Keratinocyte (primary cell): ENCODE measurements at regions not wholly inside any gene's neighbourhood (a gene's known extent, or its start where the extent isn't known, plus 50 kb on each side); places are given as distances from the start of the nearest gene placed in this dataset.

ENCODE experiments used
- DNase-seq: peaks from one replicate; pipeline ENCODE4 v3.0.0-alpha.2; 2011; ENCODE audit warnings: low read depth, missing footprints, low spot score
- FAIRE-seq: peaks from 2 replicates; lab custom pipeline; 2011; peaks lifted over from hg19 to GRCh38; lab: Jason Lieb, UNC
- H2AFZ ChIP-seq: 2 replicates; pipeline ENCODE4 v1.6.0; 2012; ENCODE audit warnings: low read length, control low read depth, inconsistent platforms; ENCODE audit not compliant: control insufficient read depth
- H3K27ac ChIP-seq: 2 replicates; pipeline ENCODE4 v1.5.1; 2011; ENCODE audit warnings: low read length; ENCODE audit not compliant: control insufficient read depth, insufficient read depth
- H3K27me3 ChIP-seq: 3 replicates; pipeline ENCODE4 v1.6.0; 2011; ENCODE audit warnings: low read length; ENCODE audit not compliant: control insufficient read depth, insufficient read depth; ENCODE audit errors: extremely low read depth
- H3K36me3 ChIP-seq, 2 experiments: 2 replicates in 1 of 2; 3 replicates in 1 of 2; pipeline ENCODE4 v1.5.1; 2011; ENCODE audit warnings: low read length in 2 of 2, mild to moderate bottlenecking in 1 of 2; ENCODE audit not compliant: control insufficient read depth in 2 of 2, insufficient read depth in 2 of 2; ENCODE audit errors: extremely low read depth in 1 of 2
- H3K4me1 ChIP-seq: 3 replicates; pipeline ENCODE4 v1.5.1; 2011; ENCODE audit warnings: low read length; ENCODE audit not compliant: control insufficient read depth, insufficient read depth; ENCODE audit errors: extremely low read depth
- H3K4me2 ChIP-seq: 3 replicates; pipeline ENCODE4 v1.6.0; 2011; ENCODE audit warnings: low read depth, low read length; ENCODE audit not compliant: control insufficient read depth, insufficient read depth; ENCODE audit errors: extremely low read depth
- H3K4me3 ChIP-seq, 3 experiments: fragments of 200-600 bp in 1 of 3; sonication (generic) in 1 of 3; 2 replicates in 2 of 3; 3 replicates in 1 of 3; pipeline ENCODE4 v1.5.1; 2011 to 2016; ENCODE audit warnings: low read length in 3 of 3, mild to moderate bottlenecking in 3 of 3, control low read depth in 2 of 3, inconsistent platforms in 1 of 3, low read depth in 1 of 3, mixed read lengths in 1 of 3, mixed run types in 1 of 3, moderate library complexity in 1 of 3; ENCODE audit not compliant: control insufficient read depth in 2 of 3, insufficient read depth in 2 of 3; ENCODE audit errors: extremely low read depth in 1 of 3
- H3K79me2 ChIP-seq: 2 replicates; pipeline ENCODE4 v1.6.0; 2012; ENCODE audit warnings: low read length; ENCODE audit not compliant: control insufficient read depth, insufficient read depth
- H3K9ac ChIP-seq: 3 replicates; pipeline ENCODE4 v1.6.0; 2011; ENCODE audit warnings: low read length; ENCODE audit not compliant: control insufficient read depth, insufficient read depth; ENCODE audit errors: extremely low read depth
- H3K9me1 ChIP-seq: 3 replicates; pipeline ENCODE4 v1.6.0; 2011; ENCODE audit warnings: low read length; ENCODE audit not compliant: control insufficient read depth, insufficient read depth; ENCODE audit errors: extremely low read depth
- H3K9me3 ChIP-seq: 2 replicates; pipeline ENCODE4 v1.5.1; 2012; ENCODE audit warnings: low read depth, low read length; ENCODE audit not compliant: control insufficient read depth
- H4K20me1 ChIP-seq: 3 replicates; pipeline ENCODE4 v1.6.0; 2011; ENCODE audit warnings: low read length; ENCODE audit not compliant: control insufficient read depth, insufficient read depth; ENCODE audit errors: extremely low read depth
- EZH2 ChIP-seq: IDR thresholded peaks from one replicate; pipeline ENCODE4 v1.6.1; 2012; ENCODE audit warnings: inconsistent platforms, mild to moderate bottlenecking, low read length, moderate library complexity
- dilution Hi-C: fragments of 300-500 bp; cut with MboI; formaldehyde crosslinking; loops from one replicate; pipeline ENCODE4 v1.7.0; 2020; ENCODE audit warnings: low sequenced_read_pairs; ENCODE audit not compliant: extremely low pct_ligation_motif_present
- TF ChIP-seq, protein P1 (sequence below), 3 experiments: IDR thresholded peaks in 1 of 3; conservative IDR thresholded peaks in 1 of 3; optimal IDR thresholded peaks in 1 of 3; 2 replicates in 2 of 3; 3 replicates in 1 of 3; pipeline versions ENCODE3 to v1.5.1; 2011; ENCODE audit warnings: low read length in 3 of 3, mild to moderate bottlenecking in 3 of 3, moderate library complexity in 2 of 3, control low read depth in 1 of 3, inconsistent platforms in 1 of 3; ENCODE audit not compliant: insufficient read depth in 2 of 3; ENCODE audit errors: extremely low read depth in 1 of 3

DNA sequence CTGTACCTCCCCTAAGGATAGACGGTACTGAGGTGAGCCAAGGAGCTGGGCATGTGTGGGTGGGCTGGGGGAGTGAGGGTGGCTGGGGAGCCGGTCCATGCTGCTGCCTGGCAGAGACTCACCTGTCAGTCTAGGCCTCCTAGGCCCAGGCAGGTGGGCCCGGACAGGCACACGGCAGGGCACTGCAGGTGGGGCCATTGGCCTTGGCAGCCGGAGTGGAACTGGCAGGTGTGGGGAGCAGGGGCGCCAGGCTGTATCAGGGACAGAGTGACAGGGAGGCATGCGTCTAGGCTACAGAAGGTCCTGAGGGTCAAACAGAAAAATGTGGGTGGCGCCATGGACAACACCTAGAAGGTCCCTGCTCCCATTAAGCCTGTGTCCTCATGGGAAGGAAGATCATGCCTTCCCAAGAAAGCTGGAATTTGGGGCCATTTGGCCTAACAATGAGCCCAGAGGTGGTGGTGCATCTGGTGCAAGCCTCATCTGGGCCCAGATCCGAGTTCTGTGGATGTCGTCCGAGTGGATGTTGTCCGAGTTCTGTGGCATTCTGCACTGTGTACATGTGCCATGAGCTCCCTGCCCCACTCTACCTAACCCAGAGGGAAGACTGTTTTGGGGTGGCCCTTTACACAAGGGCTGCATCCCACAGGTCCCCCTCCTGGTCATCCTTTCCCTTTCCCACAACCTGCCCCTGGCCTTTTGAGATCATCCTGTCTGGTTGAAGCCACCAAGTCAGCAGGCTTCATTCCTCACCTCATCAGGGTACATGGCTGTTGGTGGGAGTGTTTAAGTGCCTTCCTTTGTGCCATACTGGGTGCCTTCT is 249.7 kb downstream of the GLI2 start:
- dilution Hi-C loops: no loop called here

DNA sequence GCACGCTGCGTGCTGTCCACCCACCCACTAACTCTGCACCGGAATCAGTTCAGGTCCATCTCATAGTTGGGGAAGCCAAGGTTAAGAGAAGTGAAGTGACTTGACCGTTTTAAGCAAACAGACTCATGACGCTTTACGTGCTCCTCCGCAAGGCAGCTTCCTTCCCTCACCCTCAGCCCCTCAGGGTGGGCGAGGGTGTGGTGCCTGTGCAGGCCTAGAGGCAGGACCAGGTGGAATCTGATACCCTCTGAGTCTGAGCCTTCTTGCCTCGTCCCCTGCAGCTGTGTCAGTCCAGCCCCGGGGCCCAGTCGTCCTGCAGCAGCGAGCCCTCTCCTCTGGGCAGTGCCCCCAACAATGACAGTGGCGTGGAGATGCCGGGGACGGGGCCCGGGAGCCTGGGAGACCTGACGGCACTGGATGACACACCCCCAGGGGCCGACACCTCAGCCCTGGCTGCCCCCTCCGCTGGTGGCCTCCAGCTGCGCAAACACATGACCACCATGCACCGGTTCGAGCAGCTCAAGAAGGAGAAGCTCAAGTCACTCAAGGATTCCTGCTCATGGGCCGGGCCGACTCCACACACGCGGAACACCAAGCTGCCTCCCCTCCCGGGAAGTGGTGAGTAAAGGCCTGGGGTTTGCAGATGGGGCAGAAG is 250.5 kb downstream of the GLI2 start:
- no peaks in the 10 kb centered on the region for H3K9me1 ChIP-seq
- no peaks in the 10 kb centered on the region for H3K79me2 ChIP-seq
- no peak for TF ChIP-seq EZH2
- TF ChIP-seq, protein P1, sequence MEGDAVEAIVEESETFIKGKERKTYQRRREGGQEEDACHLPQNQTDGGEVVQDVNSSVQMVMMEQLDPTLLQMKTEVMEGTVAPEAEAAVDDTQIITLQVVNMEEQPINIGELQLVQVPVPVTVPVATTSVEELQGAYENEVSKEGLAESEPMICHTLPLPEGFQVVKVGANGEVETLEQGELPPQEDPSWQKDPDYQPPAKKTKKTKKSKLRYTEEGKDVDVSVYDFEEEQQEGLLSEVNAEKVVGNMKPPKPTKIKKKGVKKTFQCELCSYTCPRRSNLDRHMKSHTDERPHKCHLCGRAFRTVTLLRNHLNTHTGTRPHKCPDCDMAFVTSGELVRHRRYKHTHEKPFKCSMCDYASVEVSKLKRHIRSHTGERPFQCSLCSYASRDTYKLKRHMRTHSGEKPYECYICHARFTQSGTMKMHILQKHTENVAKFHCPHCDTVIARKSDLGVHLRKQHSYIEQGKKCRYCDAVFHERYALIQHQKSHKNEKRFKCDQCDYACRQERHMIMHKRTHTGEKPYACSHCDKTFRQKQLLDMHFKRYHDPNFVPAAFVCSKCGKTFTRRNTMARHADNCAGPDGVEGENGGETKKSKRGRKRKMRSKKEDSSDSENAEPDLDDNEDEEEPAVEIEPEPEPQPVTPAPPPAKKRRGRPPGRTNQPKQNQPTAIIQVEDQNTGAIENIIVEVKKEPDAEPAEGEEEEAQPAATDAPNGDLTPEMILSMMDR (optimal IDR thresholded peaks at IDR 0.05 in 1 of 3, IDR thresholded peaks at IDR 0.05 in 1 of 3, conservative IDR thresholded peaks at IDR 0.05 in 1 of 3; ENCODE audit: extremely low read depth in 1 of 3, insufficient read depth in 2 of 3, low read length in 3 of 3): no peak
- H3K9me3 ChIP-seq: no peaks in the 10 kb centered on the region
- H3K9ac ChIP-seq: no peak overlapping the region
- H3K27me3 ChIP-seq: no peaks in the 10 kb centered on the region
- no peak overlapping the region for H2AFZ ChIP-seq
- dilution Hi-C loops: no loop called here
- DNase-seq (no peak), FAIRE-seq (no peak)
- H3K4me2 ChIP-seq: no peak overlapping the region
- no peaks in the 10 kb centered on the region for H3K36me3 ChIP-seq
- no peaks in the 10 kb centered on the region for H4K20me1 ChIP-seq
- H3K4me3 ChIP-seq: no peak overlapping the region
- no peak overlapping the region for H3K27ac ChIP-seq
- peaks cover 9% of the 10 kb centered on the region for H3K4me1 ChIP-seq

More for the DNA sequence above, 249.7 kb downstream of the GLI2 start:
- TF ChIP-seq, protein P1 (optimal IDR thresholded peaks at IDR 0.05 in 1 of 3, IDR thresholded peaks at IDR 0.05 in 1 of 3, conservative IDR thresholded peaks at IDR 0.05 in 1 of 3; ENCODE audit: extremely low read depth in 1 of 3, insufficient read depth in 2 of 3, low read length in 3 of 3): no peak
- TF ChIP-seq EZH2: no peak
- FAIRE-seq (no peak), DNase-seq (no peak)
- Histone ChIP-seq H3K9me1 (no peaks in the 10 kb centered on the region), H2AFZ (no peak overlapping the region), H3K4me3 (no peak overlapping the region), H3K27me3 (no peaks in the 10 kb centered on the region), H3K9me3 (no peaks in the 10 kb centered on the region), H3K9ac (no peak overlapping the region), H3K4me2 (no peak overlapping the region), H4K20me1 (no peaks in the 10 kb centered on the region), H3K4me1 (peaks cover 9% of the 10 kb centered on the region), H3K79me2 (no peaks in the 10 kb centered on the region), H3K36me3 (no peaks in the 10 kb centered on the region), H3K27ac (no peak overlapping the region)
